B cell (primary cell): ENCODE measurements at regions not wholly inside any gene's neighbourhood (a gene's known extent, or its start where the extent isn't known, plus 50 kb on each side); places are given as distances from the start of the nearest gene placed in this dataset.

Experiments
- EZH2 ChIP-seq: IDR thresholded peaks from 2 replicates; pipeline ENCODE4 v1.6.1; 2012; ENCODE audit warnings: borderline replicate concordance, low read depth, mild to moderate bottlenecking, moderate library complexity, low read length; ENCODE audit not compliant: insufficient read depth, poor library complexity, severe bottlenecking
- TF ChIP-seq, protein P1 (sequence below): fragments of 200-600 bp; IDR thresholded peaks from one replicate; pipeline ENCODE4 v1.8.0; 2022; ENCODE audit warnings: antibody characterized with exemption, mild to moderate bottlenecking

DNA sequence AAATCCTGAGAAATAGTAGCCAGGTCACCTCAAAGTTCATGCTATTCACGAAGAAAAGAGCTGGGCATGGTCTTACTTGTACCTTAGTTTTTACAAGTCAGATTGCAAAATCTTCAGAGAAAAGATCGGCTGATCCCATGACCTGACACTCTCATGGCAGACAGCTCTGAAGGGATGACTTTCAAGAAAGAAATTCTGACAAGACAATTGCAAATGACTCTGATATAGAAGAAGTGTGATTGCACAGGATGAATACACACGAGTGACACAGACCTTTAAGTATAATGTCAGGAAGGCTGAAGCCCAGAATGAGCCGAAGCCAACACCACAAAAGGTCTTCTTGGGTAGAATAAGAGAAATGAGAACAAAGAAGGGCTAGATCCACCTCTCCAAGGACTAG is 59.4 kb upstream of the DRD2 start:
- TF ChIP-seq, protein P1, sequence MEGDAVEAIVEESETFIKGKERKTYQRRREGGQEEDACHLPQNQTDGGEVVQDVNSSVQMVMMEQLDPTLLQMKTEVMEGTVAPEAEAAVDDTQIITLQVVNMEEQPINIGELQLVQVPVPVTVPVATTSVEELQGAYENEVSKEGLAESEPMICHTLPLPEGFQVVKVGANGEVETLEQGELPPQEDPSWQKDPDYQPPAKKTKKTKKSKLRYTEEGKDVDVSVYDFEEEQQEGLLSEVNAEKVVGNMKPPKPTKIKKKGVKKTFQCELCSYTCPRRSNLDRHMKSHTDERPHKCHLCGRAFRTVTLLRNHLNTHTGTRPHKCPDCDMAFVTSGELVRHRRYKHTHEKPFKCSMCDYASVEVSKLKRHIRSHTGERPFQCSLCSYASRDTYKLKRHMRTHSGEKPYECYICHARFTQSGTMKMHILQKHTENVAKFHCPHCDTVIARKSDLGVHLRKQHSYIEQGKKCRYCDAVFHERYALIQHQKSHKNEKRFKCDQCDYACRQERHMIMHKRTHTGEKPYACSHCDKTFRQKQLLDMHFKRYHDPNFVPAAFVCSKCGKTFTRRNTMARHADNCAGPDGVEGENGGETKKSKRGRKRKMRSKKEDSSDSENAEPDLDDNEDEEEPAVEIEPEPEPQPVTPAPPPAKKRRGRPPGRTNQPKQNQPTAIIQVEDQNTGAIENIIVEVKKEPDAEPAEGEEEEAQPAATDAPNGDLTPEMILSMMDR, result no peak
- TF ChIP-seq EZH2, result no peak
